IMR-90 (cell line): ENCODE measurements at regions not wholly inside any gene's neighbourhood (a gene's known extent, or its start where the extent isn't known, plus 50 kb on each side); places are given as distances from the start of the nearest gene placed in this dataset.

ENCODE experiments used
- ATAC-seq: fragments of 200-7000 bp; cut with Tn5 transposase; 2 replicates; pipeline ENCODE4 v1.9.1; 2020; ENCODE audit warnings: low read depth, mild to moderate bottlenecking, moderate library complexity
- BruUV-seq: library from RNA; stranded (reverse); fragments of 400-500 nt; replicated peaks from 2 replicates; lab custom pipeline; 2021; lab: Mats Ljungman, UMichigan
- CTCF ChIA-PET: fragments of 300-600 bp; formaldehyde crosslinking; extraction: SDS; loops from one replicate; lab custom pipeline; 2021; ENCODE audit warnings: antibody characterized with exemption; lab: Yijun Ruan, JAX
- POLR2A ChIA-PET: fragments of 300-600 bp; sonication (Branson Sonifier 250); formaldehyde crosslinking; loops from one replicate; lab custom pipeline; 2022; ENCODE audit warnings: antibody characterized with exemption; ENCODE audit not compliant: unreplicated experiment; lab: Charles Lee
- DNase-seq: peaks from one replicate; pipeline ENCODE4 v3.0.0; 2013
- H2AFZ ChIP-seq: replicated peaks from 2 replicates; pipeline ENCODE3; 2013; ENCODE audit warnings: low read length, mild to moderate bottlenecking; ENCODE audit not compliant: poor library complexity
- H2AK5ac ChIP-seq: 2 replicates; pipeline ENCODE4 v1.6.1; 2013; ENCODE audit warnings: low read depth, low read length, inconsistent platforms
- H2AK9ac ChIP-seq: replicated peaks from 2 replicates; pipeline ENCODE3; 2013; ENCODE audit warnings: mild to moderate bottlenecking, low read depth, low read length, moderate library complexity; ENCODE audit not compliant: poor library complexity
- H2BK120ac ChIP-seq: 2 replicates; pipeline ENCODE4 v1.6.1; 2013; ENCODE audit warnings: low read depth, low read length, inconsistent platforms
- H2BK15ac ChIP-seq: 3 replicates; pipeline ENCODE4 v1.6.1; 2013; ENCODE audit warnings: low read depth, low read length, inconsistent platforms
- H2BK20ac ChIP-seq: 2 replicates; pipeline ENCODE4 v1.6.1; 2013; ENCODE audit warnings: low read depth, mild to moderate bottlenecking, inconsistent platforms, low read length, moderate library complexity
- H2BK5ac ChIP-seq: 2 replicates; pipeline ENCODE4 v1.6.1; 2013; ENCODE audit warnings: mild to moderate bottlenecking, low read depth, low read length, inconsistent platforms; ENCODE audit not compliant: poor library complexity, severe bottlenecking
- H3K14ac ChIP-seq: replicated peaks from 2 replicates; pipeline ENCODE4 v1.6.1; 2013; ENCODE audit warnings: low read depth, low read length, inconsistent platforms
- H3K18ac ChIP-seq: 2 replicates; pipeline ENCODE4 v1.6.1; 2013; ENCODE audit warnings: low read depth, low read length, control low read depth
- H3K23ac ChIP-seq: 2 replicates; pipeline ENCODE4 v1.6.1; 2013; ENCODE audit warnings: low read depth, low read length, inconsistent platforms
- H3K27ac ChIP-seq: 2 replicates; pipeline ENCODE4 v1.5.1; 2013; ENCODE audit warnings: mild to moderate bottlenecking, control low read depth, low read length; ENCODE audit not compliant: insufficient read depth
- H3K27me3 ChIP-seq: 2 replicates; pipeline ENCODE4 v1.6.1; 2013; ENCODE audit warnings: low read length; ENCODE audit not compliant: control insufficient read depth, insufficient read depth
- H3K36me3 ChIP-seq: 2 replicates; pipeline ENCODE4 v1.6.1; 2013; ENCODE audit warnings: low read length, mixed read lengths; ENCODE audit not compliant: control insufficient read depth, insufficient read depth
- H3K4ac ChIP-seq: 2 replicates; pipeline ENCODE4 v1.6.1; 2013; ENCODE audit warnings: low read depth, low read length, inconsistent platforms
- H3K4me1 ChIP-seq: 2 replicates; pipeline ENCODE4 v1.6.1; 2013; ENCODE audit warnings: low read length, mixed read lengths; ENCODE audit not compliant: control insufficient read depth, insufficient read depth
- H3K4me2 ChIP-seq: 2 replicates; pipeline ENCODE4 v1.6.1; 2013; ENCODE audit warnings: low read depth, mild to moderate bottlenecking, control low read depth, low read length, moderate library complexity
- H3K4me3 ChIP-seq: 2 replicates; pipeline ENCODE4 v1.5.1; 2013; ENCODE audit warnings: low read depth, mild to moderate bottlenecking, control low read depth, low read length, moderate library complexity; ENCODE audit not compliant: insufficient read depth
- H3K56ac ChIP-seq: 2 replicates; pipeline ENCODE4 v1.6.1; 2013; ENCODE audit warnings: low read length, inconsistent platforms; ENCODE audit not compliant: insufficient read depth; ENCODE audit errors: extremely low read depth
- H3K79me1 ChIP-seq, 2 experiments: 2 replicates each; pipeline ENCODE4 v1.6.1; 2013; ENCODE audit warnings: low read length in 2 of 2, inconsistent platforms in 1 of 2, low read depth in 1 of 2
- H3K9ac ChIP-seq: 2 replicates; pipeline ENCODE4 v1.6.1; 2013; ENCODE audit warnings: low read depth, low read length, control low read depth
- H3K9me1 ChIP-seq: 2 replicates; pipeline ENCODE4 v1.6.1; 2013; ENCODE audit warnings: low read length, inconsistent platforms; ENCODE audit not compliant: insufficient read depth
- H3K9me3 ChIP-seq: 2 replicates; pipeline ENCODE4 v1.6.1; 2013; ENCODE audit warnings: low read length; ENCODE audit not compliant: control insufficient read depth, insufficient read depth
- H4K20me1 ChIP-seq: 2 replicates; pipeline ENCODE4 v1.6.1; 2013; ENCODE audit warnings: low read length, inconsistent platforms; ENCODE audit not compliant: insufficient read depth
- H4K5ac ChIP-seq: 2 replicates; pipeline ENCODE4 v1.6.1; 2013; ENCODE audit warnings: mild to moderate bottlenecking, low read depth, low read length, control low read depth
- H4K8ac ChIP-seq, 2 experiments: 2 replicates each; pipeline ENCODE4 v1.6.1; 2013; ENCODE audit warnings: low read depth in 2 of 2, low read length in 2 of 2, control low read depth in 1 of 2, inconsistent platforms in 1 of 2
- H4K91ac ChIP-seq: 2 replicates; pipeline ENCODE4 v1.6.1; 2013; ENCODE audit warnings: low read depth, low read length, inconsistent platforms; ENCODE audit not compliant: insufficient read depth
- BHLHE40 ChIP-seq: fragments of 150-350 bp; IDR thresholded peaks from 2 replicates; pipeline ENCODE4 v1.6.1; 2016; ENCODE audit warnings: mild to moderate bottlenecking, low read depth, low read length
- CEBPB ChIP-seq: IDR thresholded peaks from 2 replicates; pipeline ENCODE4 v1.6.1; 2012; ENCODE audit warnings: low read depth, low read length, improper control_type of control experiment
- CHD1 ChIP-seq: IDR thresholded peaks from 2 replicates; pipeline ENCODE4 v1.6.1; 2012; ENCODE audit warnings: low read depth, low read length, improper control_type of control experiment
- ELK1 ChIP-seq: fragments of 150-350 bp; IDR thresholded peaks from 2 replicates; pipeline ENCODE4 v1.6.1; 2016; ENCODE audit warnings: low read depth, mild to moderate bottlenecking, low read length, moderate library complexity, borderline replicate concordance
- FOS ChIP-seq: fragments of 150-350 bp; IDR thresholded peaks from 2 replicates; pipeline ENCODE4 v1.6.1; 2016; ENCODE audit warnings: low read depth, low read length
- MAFK ChIP-seq: IDR thresholded peaks from 2 replicates; pipeline ENCODE4 v1.6.1; 2012; ENCODE audit warnings: low read depth, low read length, improper control_type of control experiment
- MAZ ChIP-seq: IDR thresholded peaks from 2 replicates; pipeline ENCODE4 v1.6.1; 2012; ENCODE audit warnings: low read depth, mild to moderate bottlenecking, low read length, improper control_type of control experiment, moderate library complexity, borderline replicate concordance
- MXI1 ChIP-seq: IDR thresholded peaks from 2 replicates; pipeline ENCODE4 v1.6.1; 2012; ENCODE audit warnings: low read depth, mild to moderate bottlenecking, low read length, moderate library complexity, borderline replicate concordance
- NFE2L2 ChIP-seq: fragments of 150-350 bp; IDR thresholded peaks from 2 replicates; pipeline ENCODE4 v1.6.1; 2016; ENCODE audit warnings: low read depth, mild to moderate bottlenecking, low read length
- POLR2A ChIP-seq: IDR thresholded peaks from 2 replicates; pipeline ENCODE4 v1.6.1; 2012; ENCODE audit warnings: mild to moderate bottlenecking, low read depth, low read length
- RAD21 ChIP-seq: IDR thresholded peaks from 2 replicates; pipeline ENCODE4 v1.6.1; 2012; ENCODE audit warnings: low read length, improper control_type of control experiment
- RCOR1 ChIP-seq: IDR thresholded peaks from 2 replicates; pipeline ENCODE4 v1.6.1; 2012; ENCODE audit warnings: mild to moderate bottlenecking, low read length, improper control_type of control experiment; ENCODE audit not compliant: insufficient replicate concordance
- RFX5 ChIP-seq: IDR thresholded peaks from 2 replicates; pipeline ENCODE4 v1.8.0; 2012; ENCODE audit warnings: low read depth, mild to moderate bottlenecking, low read length, moderate library complexity
- SMC3 ChIP-seq: fragments of 150-350 bp; IDR thresholded peaks from 2 replicates; pipeline ENCODE4 v1.6.1; 2016; ENCODE audit warnings: low read depth, mild to moderate bottlenecking, antibody characterized with exemption, low read length, moderate library complexity
- WGBS, 2 experiments: methylation state at CpG; one replicate each; pipeline versions ENCODE4 v1.1.5 to v1.1.7; 2013; ENCODE audit warnings: missing lambda C conversion rate in 2 of 2; ENCODE audit not compliant: insufficient read length in 1 of 2; ENCODE audit errors: extremely low coverage in 2 of 2; 5-methylcytosine and 5-hydroxymethylcytosine counted together
- dilution Hi-C: fragments of 300-500 bp; cut with HindIII; formaldehyde crosslinking; loops from one replicate; pipeline ENCODE4 v1.14.3; 2018; ENCODE audit warnings: low sequenced_read_pairs; ENCODE audit not compliant: unreplicated experiment
- in situ Hi-C: fragments of 300-500 bp; cut with MboI; formaldehyde crosslinking; loops from 3 replicates; pipeline ENCODE4 v1.14.3; 2019; ENCODE audit warnings: low sequenced_read_pairs, inconsistent platforms, mixed read lengths
- intact Hi-C: fragments of 100-400 bp; cut with micrococcal nuclease; formaldehyde crosslinking; loops from 2 replicates; pipeline ENCODE4 v1.10.0; 2022
- TF ChIP-seq, protein P1 (sequence below): fragments of 150-350 bp; IDR thresholded peaks from 2 replicates; pipeline ENCODE4 v1.6.1; 2017; ENCODE audit warnings: mild to moderate bottlenecking, antibody characterized with exemption, low read length, low read depth
- TF ChIP-seq, protein P2 (sequence below): conservative IDR thresholded peaks from 2 replicates; pipeline ENCODE4 v1.5.1; 2012; ENCODE audit warnings: mild to moderate bottlenecking, low read depth, low read length, improper control_type of control experiment

DNA sequence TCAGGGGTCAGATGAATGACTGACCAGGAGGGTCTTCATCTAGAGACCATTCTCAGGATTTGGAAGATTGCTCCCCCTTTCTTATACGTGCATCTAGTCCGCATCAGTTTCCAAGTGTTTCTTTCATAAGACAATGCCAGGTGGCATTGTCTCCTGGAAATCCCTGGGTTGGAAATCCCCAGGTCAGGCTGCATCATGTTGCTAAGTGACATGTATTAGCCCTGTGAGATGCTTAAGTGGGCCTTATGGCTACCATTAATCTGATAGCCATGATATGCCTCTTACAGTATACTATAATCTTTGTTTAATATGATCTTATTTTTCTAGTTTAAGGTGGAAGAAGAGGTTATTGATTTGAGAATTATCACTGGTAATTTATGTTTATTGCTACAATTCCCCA lies 92.8 kb downstream of the DIO3 start:
- POLR2A ChIA-PET, result no interaction called here
- H3K4me3 ChIP-seq, result no peak overlapping the region
- no peak for ATAC-seq

More for the DNA sequence above, 92.8 kb downstream of the DIO3 start:
- H2BK5ac ChIP-seq, result no peak overlapping the region
- no peaks in the 10 kb centered on the region for H3K79me1 ChIP-seq
- no peak overlapping the region for H2AFZ ChIP-seq
- DNase-seq, result no peak
- no peak overlapping the region for H2BK120ac ChIP-seq
- no peak overlapping the region for H3K27ac ChIP-seq
- H3K56ac ChIP-seq, result no peak overlapping the region
- no peak overlapping the region for H3K23ac ChIP-seq
- dilution Hi-C loops (no loop called here), intact Hi-C loops (loop anchor here (10.0 kb wide), 1 partner anchor 499 kb away; no protein-coding TSS in a partner anchor), in situ Hi-C loops (no loop called here)
- TF ChIP-seq, protein P1, sequence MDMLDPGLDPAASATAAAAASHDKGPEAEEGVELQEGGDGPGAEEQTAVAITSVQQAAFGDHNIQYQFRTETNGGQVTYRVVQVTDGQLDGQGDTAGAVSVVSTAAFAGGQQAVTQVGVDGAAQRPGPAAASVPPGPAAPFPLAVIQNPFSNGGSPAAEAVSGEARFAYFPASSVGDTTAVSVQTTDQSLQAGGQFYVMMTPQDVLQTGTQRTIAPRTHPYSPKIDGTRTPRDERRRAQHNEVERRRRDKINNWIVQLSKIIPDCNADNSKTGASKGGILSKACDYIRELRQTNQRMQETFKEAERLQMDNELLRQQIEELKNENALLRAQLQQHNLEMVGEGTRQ, result no peak
- TF ChIP-seq MAFK, result no peak
- no peak for TF ChIP-seq MXI1
- TF ChIP-seq NFE2L2, result no peak
- TF ChIP-seq, protein P2, sequence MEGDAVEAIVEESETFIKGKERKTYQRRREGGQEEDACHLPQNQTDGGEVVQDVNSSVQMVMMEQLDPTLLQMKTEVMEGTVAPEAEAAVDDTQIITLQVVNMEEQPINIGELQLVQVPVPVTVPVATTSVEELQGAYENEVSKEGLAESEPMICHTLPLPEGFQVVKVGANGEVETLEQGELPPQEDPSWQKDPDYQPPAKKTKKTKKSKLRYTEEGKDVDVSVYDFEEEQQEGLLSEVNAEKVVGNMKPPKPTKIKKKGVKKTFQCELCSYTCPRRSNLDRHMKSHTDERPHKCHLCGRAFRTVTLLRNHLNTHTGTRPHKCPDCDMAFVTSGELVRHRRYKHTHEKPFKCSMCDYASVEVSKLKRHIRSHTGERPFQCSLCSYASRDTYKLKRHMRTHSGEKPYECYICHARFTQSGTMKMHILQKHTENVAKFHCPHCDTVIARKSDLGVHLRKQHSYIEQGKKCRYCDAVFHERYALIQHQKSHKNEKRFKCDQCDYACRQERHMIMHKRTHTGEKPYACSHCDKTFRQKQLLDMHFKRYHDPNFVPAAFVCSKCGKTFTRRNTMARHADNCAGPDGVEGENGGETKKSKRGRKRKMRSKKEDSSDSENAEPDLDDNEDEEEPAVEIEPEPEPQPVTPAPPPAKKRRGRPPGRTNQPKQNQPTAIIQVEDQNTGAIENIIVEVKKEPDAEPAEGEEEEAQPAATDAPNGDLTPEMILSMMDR, result no peak
- no peak for TF ChIP-seq FOS
- TF ChIP-seq RFX5, result no peak
- no peak for TF ChIP-seq BHLHE40
- no peak for TF ChIP-seq RAD21
- no peak for TF ChIP-seq CHD1
- TF ChIP-seq MAZ, result no peak
- no peak for TF ChIP-seq CEBPB
- no peak for TF ChIP-seq POLR2A
- no peak for TF ChIP-seq ELK1
- no peak for TF ChIP-seq RCOR1
- no peak for TF ChIP-seq SMC3
- H3K9ac ChIP-seq, result no peak overlapping the region
- no peak overlapping the region for H4K5ac ChIP-seq
- H3K9me1 ChIP-seq, result no peaks in the 10 kb centered on the region
- H2AK5ac ChIP-seq, result no peak overlapping the region
- no peaks in the 10 kb centered on the region for H3K36me3 ChIP-seq
- WGBS, 2 experiments, result no CpG with 5 or more reads among the region's 2 CpGs
- H3K18ac ChIP-seq, result no peak overlapping the region
- H3K4me1 ChIP-seq, result no peaks in the 10 kb centered on the region
- no peaks in the 10 kb centered on the region for H3K9me3 ChIP-seq
- H4K91ac ChIP-seq, result no peak overlapping the region
- no peak overlapping the region for H3K4me2 ChIP-seq
- H3K4ac ChIP-seq, result no peak overlapping the region
- BruUV-seq, result no TSS peak
- CTCF ChIA-PET, result no interaction called here
- H4K20me1 ChIP-seq, result no peaks in the 10 kb centered on the region
- H2BK15ac ChIP-seq, result no peak overlapping the region
- H3K14ac ChIP-seq, result no peak overlapping the region
- peaks cover 23% of the 10 kb centered on the region for H3K27me3 ChIP-seq
- H2AK9ac ChIP-seq, result no peak overlapping the region
- H2BK20ac ChIP-seq, result no peak overlapping the region
- H4K8ac ChIP-seq, result no peak overlapping the region
